Fibroblast of lung (primary cell): ENCODE measurements at regions not wholly inside any gene's neighbourhood (a gene's known extent, or its start where the extent isn't known, plus 50 kb on each side); places are given as distances from the start of the nearest gene placed in this dataset.
"Not testable (repeated sequence)": the region's sequence is repeated elsewhere in the genome, so short reads cannot be mapped to it uniquely, and the experiment has no call there.

Experiments
- CTCF ChIP-seq, 2 donors: IDR thresholded peaks in 1 of 2; conservative IDR thresholded peaks in 1 of 2; 1 replicate in 1 of 2; 2 replicates in 1 of 2; pipeline ENCODE4 v1.5.1; 2011 to 2012; ENCODE audit warnings: low read length in 2 of 2, control low read depth in 1 of 2, inconsistent platforms in 1 of 2, low read depth in 1 of 2, mild to moderate bottlenecking in 1 of 2
- EZH2 ChIP-seq: IDR thresholded peaks from 2 replicates; pipeline ENCODE4 v1.5.1; 2012; ENCODE audit warnings: low read length, control low read depth, mild to moderate bottlenecking; ENCODE audit errors: missing control alignments

GRCh38 chr2:87423796-87424762, 323.8 kb upstream of the PLGLB2 start:
- TF ChIP-seq CTCF (conservative IDR thresholded peaks at IDR 0.05 in 1 of 2, IDR thresholded peaks at IDR 0.05 in 1 of 2; ENCODE audit: low read depth in 1 of 2, low read length in 2 of 2); EZH2: not testable (repeated sequence)
